ENCODE measurements at regions not wholly inside any gene's neighbourhood (a gene's known extent, or its start where the extent isn't known, plus 50 kb on each side); places are given as distances from the start of the nearest gene placed in this dataset.

DNA sequence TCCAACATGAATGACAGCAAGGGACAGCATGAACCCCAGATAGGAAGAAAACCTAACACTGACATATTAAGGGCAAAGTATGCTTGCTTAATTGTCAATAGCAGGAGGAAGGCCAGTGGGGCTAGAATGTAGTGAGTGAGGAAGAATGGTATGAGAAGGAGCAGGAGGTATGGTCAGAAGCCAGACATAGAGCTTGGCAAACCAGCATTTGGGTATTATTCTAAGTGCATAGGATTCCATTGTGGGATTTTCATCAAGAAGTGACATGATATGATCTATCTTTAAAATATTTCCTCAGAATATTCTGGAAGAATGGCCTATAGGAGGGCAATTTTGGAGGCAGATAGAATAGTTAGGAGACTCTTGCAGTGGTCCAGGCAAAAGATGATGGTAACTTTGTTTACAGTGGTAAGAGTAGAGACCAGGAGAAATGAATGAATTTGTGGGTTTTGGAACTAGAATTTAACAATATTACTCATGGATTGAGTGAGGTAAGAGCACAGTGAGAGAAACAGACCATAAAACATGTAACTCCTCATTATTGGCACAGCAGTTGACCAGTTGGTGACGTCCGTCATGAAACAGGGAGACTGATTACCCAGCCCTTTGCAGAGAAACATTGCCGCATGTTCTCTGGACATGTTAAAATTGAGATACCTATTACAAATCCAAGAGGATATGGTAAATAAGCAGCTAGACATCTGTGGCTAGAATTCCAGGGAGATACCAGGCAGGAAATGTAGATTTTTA lies 246.5 kb upstream of the HS3ST1 start:
- ChIA-PET CTCF (no interaction called here), POLR2A (ENCODE audit: unreplicated experiment) (no interaction called here)
- no peaks in the 10 kb centered on the region for H3K4me1 ChIP-seq (ENCODE audit: control insufficient read depth, insufficient read depth, low read length)
- no peak overlapping the region for H3K23ac ChIP-seq (ENCODE audit: low read depth, low read length)
- no peak overlapping the region for H3K56ac ChIP-seq (ENCODE audit: extremely low read depth, insufficient read depth, low read length)
- no peak overlapping the region for H2AK9ac ChIP-seq (replicated peaks; ENCODE audit: low read depth, low read length, poor library complexity)
- WGBS, 2 experiments (ENCODE audit: extremely low coverage in 2 of 2, insufficient read length in 1 of 2), result no CpG with 5 or more reads among the region's 3 CpGs
- intact Hi-C loops (cut with micrococcal nuclease) (no loop called here), dilution Hi-C loops (cut with HindIII; ENCODE audit: low sequenced_read_pairs, unreplicated experiment) (no loop called here), in situ Hi-C loops (cut with MboI; ENCODE audit: low sequenced_read_pairs) (no loop called here)
- no peaks in the 10 kb centered on the region for H4K20me1 ChIP-seq (ENCODE audit: insufficient read depth, low read length)
- no peak overlapping the region for H3K14ac ChIP-seq (replicated peaks; ENCODE audit: low read depth, low read length)
- no peak overlapping the region for H2BK120ac ChIP-seq (ENCODE audit: low read depth, low read length)
- H4K5ac ChIP-seq (ENCODE audit: low read depth, low read length), result no peak overlapping the region
- ATAC-seq (ENCODE audit: low read depth) (no peak), DNase-seq (no peak)
- H2AFZ ChIP-seq (replicated peaks; ENCODE audit: low read length, poor library complexity), result no peak overlapping the region
- no TSS peak for BruUV-seq (replicated peaks)
- H4K91ac ChIP-seq (ENCODE audit: insufficient read depth, low read depth, low read length), result no peak overlapping the region
- TF ChIP-seq, protein P1, sequence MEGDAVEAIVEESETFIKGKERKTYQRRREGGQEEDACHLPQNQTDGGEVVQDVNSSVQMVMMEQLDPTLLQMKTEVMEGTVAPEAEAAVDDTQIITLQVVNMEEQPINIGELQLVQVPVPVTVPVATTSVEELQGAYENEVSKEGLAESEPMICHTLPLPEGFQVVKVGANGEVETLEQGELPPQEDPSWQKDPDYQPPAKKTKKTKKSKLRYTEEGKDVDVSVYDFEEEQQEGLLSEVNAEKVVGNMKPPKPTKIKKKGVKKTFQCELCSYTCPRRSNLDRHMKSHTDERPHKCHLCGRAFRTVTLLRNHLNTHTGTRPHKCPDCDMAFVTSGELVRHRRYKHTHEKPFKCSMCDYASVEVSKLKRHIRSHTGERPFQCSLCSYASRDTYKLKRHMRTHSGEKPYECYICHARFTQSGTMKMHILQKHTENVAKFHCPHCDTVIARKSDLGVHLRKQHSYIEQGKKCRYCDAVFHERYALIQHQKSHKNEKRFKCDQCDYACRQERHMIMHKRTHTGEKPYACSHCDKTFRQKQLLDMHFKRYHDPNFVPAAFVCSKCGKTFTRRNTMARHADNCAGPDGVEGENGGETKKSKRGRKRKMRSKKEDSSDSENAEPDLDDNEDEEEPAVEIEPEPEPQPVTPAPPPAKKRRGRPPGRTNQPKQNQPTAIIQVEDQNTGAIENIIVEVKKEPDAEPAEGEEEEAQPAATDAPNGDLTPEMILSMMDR (conservative IDR thresholded peaks at IDR 0.05; ENCODE audit: low read depth, low read length), result no peak
- no peak for TF ChIP-seq NFE2L2 (IDR thresholded peaks at IDR 0.05; ENCODE audit: low read depth, low read length)
- no peak for TF ChIP-seq RFX5 (IDR thresholded peaks at IDR 0.05; ENCODE audit: low read depth, low read length)
- no peak for TF ChIP-seq MAFK (IDR thresholded peaks at IDR 0.05; ENCODE audit: low read depth, low read length)
- TF ChIP-seq, protein P2, sequence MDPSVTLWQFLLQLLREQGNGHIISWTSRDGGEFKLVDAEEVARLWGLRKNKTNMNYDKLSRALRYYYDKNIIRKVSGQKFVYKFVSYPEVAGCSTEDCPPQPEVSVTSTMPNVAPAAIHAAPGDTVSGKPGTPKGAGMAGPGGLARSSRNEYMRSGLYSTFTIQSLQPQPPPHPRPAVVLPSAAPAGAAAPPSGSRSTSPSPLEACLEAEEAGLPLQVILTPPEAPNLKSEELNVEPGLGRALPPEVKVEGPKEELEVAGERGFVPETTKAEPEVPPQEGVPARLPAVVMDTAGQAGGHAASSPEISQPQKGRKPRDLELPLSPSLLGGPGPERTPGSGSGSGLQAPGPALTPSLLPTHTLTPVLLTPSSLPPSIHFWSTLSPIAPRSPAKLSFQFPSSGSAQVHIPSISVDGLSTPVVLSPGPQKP (IDR thresholded peaks at IDR 0.05; ENCODE audit: borderline replicate concordance, low read depth, low read length), result no peak
- TF ChIP-seq CHD1 (IDR thresholded peaks at IDR 0.05; ENCODE audit: low read depth, low read length), result no peak
- no peak for TF ChIP-seq CEBPB (IDR thresholded peaks at IDR 0.05; ENCODE audit: low read depth, low read length)
- no peak for TF ChIP-seq RCOR1 (IDR thresholded peaks at IDR 0.05; ENCODE audit: insufficient replicate concordance, low read length)
- no peak for TF ChIP-seq MXI1 (IDR thresholded peaks at IDR 0.05; ENCODE audit: borderline replicate concordance, low read depth, low read length)
- no peak for TF ChIP-seq FOS (IDR thresholded peaks at IDR 0.05; ENCODE audit: low read depth, low read length)
- TF ChIP-seq BHLHE40 (IDR thresholded peaks at IDR 0.05; ENCODE audit: low read depth, low read length), result no peak
- TF ChIP-seq MAZ (IDR thresholded peaks at IDR 0.05; ENCODE audit: borderline replicate concordance, low read depth, low read length), result no peak
- TF ChIP-seq POLR2A (IDR thresholded peaks at IDR 0.05; ENCODE audit: low read depth, low read length), result no peak
- TF ChIP-seq, protein P3, sequence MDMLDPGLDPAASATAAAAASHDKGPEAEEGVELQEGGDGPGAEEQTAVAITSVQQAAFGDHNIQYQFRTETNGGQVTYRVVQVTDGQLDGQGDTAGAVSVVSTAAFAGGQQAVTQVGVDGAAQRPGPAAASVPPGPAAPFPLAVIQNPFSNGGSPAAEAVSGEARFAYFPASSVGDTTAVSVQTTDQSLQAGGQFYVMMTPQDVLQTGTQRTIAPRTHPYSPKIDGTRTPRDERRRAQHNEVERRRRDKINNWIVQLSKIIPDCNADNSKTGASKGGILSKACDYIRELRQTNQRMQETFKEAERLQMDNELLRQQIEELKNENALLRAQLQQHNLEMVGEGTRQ (IDR thresholded peaks at IDR 0.05; ENCODE audit: low read depth, low read length), result no peak
- TF ChIP-seq SMC3 (IDR thresholded peaks at IDR 0.05; ENCODE audit: low read depth, low read length), result no peak
- TF ChIP-seq RAD21 (IDR thresholded peaks at IDR 0.05; ENCODE audit: low read length), result no peak
- no peaks in the 10 kb centered on the region for H3K36me3 ChIP-seq (ENCODE audit: control insufficient read depth, insufficient read depth, low read length)
- H2BK20ac ChIP-seq (ENCODE audit: low read depth, low read length), result no peak overlapping the region
- H2AK5ac ChIP-seq (ENCODE audit: low read depth, low read length), result no peak overlapping the region
- no peak overlapping the region for H3K4me3 ChIP-seq (ENCODE audit: insufficient read depth, low read depth, low read length)
- no peaks in the 10 kb centered on the region for H3K79me1 ChIP-seq (ENCODE audit: low read depth in 1 of 2, low read length in 2 of 2)
- no peak overlapping the region for H2BK5ac ChIP-seq (ENCODE audit: low read depth, low read length, poor library complexity, severe bottlenecking)
- H3K18ac ChIP-seq (ENCODE audit: low read depth, low read length), result no peak overlapping the region
- H3K4ac ChIP-seq (ENCODE audit: low read depth, low read length), result no peak overlapping the region
- no peak overlapping the region for H3K9ac ChIP-seq (ENCODE audit: low read depth, low read length)
- H3K27ac ChIP-seq (ENCODE audit: insufficient read depth, low read length), result no peak overlapping the region
- H4K8ac ChIP-seq (ENCODE audit: low read depth in 2 of 2, low read length in 2 of 2), result no peak overlapping the region
- H3K4me2 ChIP-seq (ENCODE audit: low read depth, low read length), result no peak overlapping the region
- H2BK15ac ChIP-seq (ENCODE audit: low read depth, low read length), result no peak overlapping the region
- no peaks in the 10 kb centered on the region for H3K9me1 ChIP-seq (ENCODE audit: insufficient read depth, low read length)
- no peaks in the 10 kb centered on the region for H3K9me3 ChIP-seq (ENCODE audit: control insufficient read depth, insufficient read depth, low read length)
- H3K27me3 ChIP-seq (ENCODE audit: control insufficient read depth, insufficient read depth, low read length), result no peaks in the 10 kb centered on the region; the same call in 1 of the 2 replicates
